ENCODE measurements at regions not wholly inside any gene's neighbourhood (a gene's known extent, or its start where the extent isn't known, plus 50 kb on each side); places are given as distances from the start of the nearest gene placed in this dataset.

DNA sequence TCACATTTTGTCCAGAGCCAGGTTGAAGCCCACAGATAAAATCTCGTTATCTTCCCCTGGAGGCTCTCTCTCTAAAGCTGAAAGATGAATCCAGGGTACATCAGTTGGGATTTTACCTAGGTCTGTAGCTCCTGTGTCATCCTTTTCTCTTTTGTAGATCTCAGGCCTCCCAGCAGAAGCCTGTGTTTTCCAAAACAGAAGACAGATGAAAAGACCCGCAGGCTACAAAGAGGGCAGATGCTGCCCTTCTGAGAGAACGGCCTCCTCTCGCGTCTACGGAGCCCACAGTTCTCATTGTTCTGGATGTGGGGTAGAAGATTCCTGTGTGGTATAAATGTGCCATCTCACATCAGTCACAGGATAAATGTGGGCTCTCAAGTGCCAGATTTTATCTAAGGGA lies 139.5 kb downstream of the SUCLG1 start:
- TF ChIP-seq CTCF (IDR thresholded peaks at IDR 0.05; ENCODE audit: low read depth, low read length) = no peak
- no peak overlapping the region for H3K4me3 ChIP-seq (replicated peaks in 1 of 2; ENCODE audit: low read depth in 2 of 2, low read length in 2 of 2)
- no peak for DNase-seq (ENCODE audit: low read depth in 2 of 2)

- no peak for DNase-seq (ENCODE audit: low read depth in 2 of 2)
- H3K4me3 ChIP-seq (replicated peaks in 1 of 2; ENCODE audit: low read depth in 2 of 2, low read length in 2 of 2) = no peak overlapping the region
- no peak for TF ChIP-seq CTCF (IDR thresholded peaks at IDR 0.05; ENCODE audit: low read depth, low read length)
These were observed 141.9 kb downstream of the SUCLG1 start for GRCh38 chr2:84317135-84317534.

DNA sequence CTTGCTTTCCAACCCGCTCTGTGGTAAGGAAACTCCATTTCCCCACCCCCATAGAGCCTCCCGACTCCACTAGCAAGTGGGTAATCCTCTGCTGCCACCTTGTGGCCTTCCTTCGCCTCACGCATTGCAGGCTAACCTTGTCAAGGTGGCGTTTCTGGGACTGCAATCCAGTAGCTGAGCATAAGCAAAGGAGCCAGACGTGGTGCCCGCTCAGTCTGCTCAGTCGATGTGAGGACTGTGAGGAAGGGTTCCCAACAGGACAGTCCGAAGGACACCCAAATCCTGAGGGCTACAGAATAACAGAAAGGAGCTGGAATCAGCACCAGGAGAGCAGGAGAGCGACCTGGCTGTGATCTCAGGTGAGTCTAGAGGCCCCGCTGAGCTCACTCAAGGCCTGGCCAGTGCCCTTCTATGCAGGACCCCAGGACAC lies 144.2 kb downstream of the SUCLG1 start:
- TF ChIP-seq CTCF (IDR thresholded peaks at IDR 0.05; ENCODE audit: low read depth, low read length) = peak; percentile 95
- peak; percentile 81 to 82 for DNase-seq (ENCODE audit: low read depth in 2 of 2)
- no peak overlapping the region for H3K4me3 ChIP-seq (replicated peaks in 1 of 2; ENCODE audit: low read depth in 2 of 2, low read length in 2 of 2)

- DNase-seq (ENCODE audit: low read depth in 2 of 2) = no peak
- H3K4me3 ChIP-seq (replicated peaks in 1 of 2; ENCODE audit: low read depth in 2 of 2, low read length in 2 of 2) = no peak overlapping the region
- TF ChIP-seq CTCF (IDR thresholded peaks at IDR 0.05; ENCODE audit: low read depth, low read length) = no peak
These were observed 144.8 kb downstream of the SUCLG1 start for GRCh38 chr2:84314250-84314649.

DNA sequence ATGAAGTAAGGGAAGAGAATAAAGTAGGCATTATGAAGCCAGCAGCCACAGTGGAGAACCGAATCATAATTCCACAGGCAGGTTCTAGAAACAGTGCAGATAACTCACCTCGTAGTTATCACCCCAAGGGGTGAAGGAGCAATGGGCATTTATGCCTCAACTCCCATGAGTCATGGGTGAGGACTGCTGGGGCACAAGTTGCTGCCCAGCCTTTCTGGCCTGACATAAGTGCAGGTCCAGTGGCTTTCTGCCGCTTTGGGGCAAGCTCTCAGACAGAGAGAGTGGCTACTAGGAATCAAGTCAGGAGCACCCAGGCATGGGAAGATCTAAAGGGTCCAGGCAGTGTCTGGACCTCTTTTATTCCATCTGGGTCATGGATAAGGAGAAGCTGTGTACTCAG lies 149.8 kb downstream of the SUCLG1 start:
- no peak for DNase-seq (ENCODE audit: low read depth in 2 of 2)
- H3K4me3 ChIP-seq (replicated peaks in 1 of 2; ENCODE audit: low read depth in 2 of 2, low read length in 2 of 2) = no peak overlapping the region
- TF ChIP-seq CTCF (IDR thresholded peaks at IDR 0.05; ENCODE audit: low read depth, low read length) = no peak

DNA sequence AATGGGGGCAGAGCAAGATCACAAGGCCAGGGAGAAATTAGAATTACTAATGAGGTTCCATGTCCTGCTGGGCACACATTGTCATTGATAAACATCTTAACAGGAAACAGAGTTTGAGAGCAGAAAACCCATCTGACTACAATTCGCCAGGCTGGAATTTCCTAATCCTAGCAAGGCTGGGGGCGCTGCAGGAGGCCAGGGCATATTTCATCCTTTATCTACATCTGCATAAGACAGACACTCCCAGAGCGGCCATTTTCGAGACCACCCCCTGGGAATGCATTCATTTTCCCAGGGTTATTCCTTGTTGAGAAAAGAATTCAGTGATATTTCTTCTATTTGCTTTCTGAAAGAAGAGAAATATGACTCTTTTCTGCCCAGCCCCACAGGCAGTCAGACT lies 152.7 kb downstream of the SUCLG1 start:
- DNase-seq (ENCODE audit: low read depth in 2 of 2) = no peak
- TF ChIP-seq CTCF (IDR thresholded peaks at IDR 0.05; ENCODE audit: low read depth, low read length) = no peak
- no peak overlapping the region for H3K4me3 ChIP-seq (replicated peaks in 1 of 2; ENCODE audit: low read depth in 2 of 2, low read length in 2 of 2)
